Panc1 (cell line): ENCODE measurements at regions not wholly inside any gene's neighbourhood (a gene's known extent, or its start where the extent isn't known, plus 50 kb on each side); places are given as distances from the start of the nearest gene placed in this dataset.

Source experiments
- ATAC-seq: fragments of 200-7000 bp; cut with Tn5 transposase; 2 replicates; pipeline ENCODE4 v1.9.1; 2020; ENCODE audit warnings: mild to moderate bottlenecking, moderate library complexity
- BruUV-seq: library from RNA; stranded (reverse); fragments of 400-500 nt; replicated peaks from 2 replicates; lab custom pipeline; 2021; lab: Mats Ljungman, UMichigan
- CTCF ChIA-PET: fragments of 300-600 bp; sonication (Branson Sonifier 250); formaldehyde crosslinking; loops from one replicate; lab custom pipeline; 2022; ENCODE audit warnings: antibody characterized with exemption; lab: Charles Lee
- POLR2A ChIA-PET: fragments of 300-600 bp; sonication (Branson Sonifier 250); formaldehyde crosslinking; loops from one replicate; lab custom pipeline; 2022; ENCODE audit warnings: antibody characterized with exemption; lab: Charles Lee
- DNase-seq: peaks from one replicate; pipeline ENCODE4 v3.0.0-alpha.2; 2010; ENCODE audit warnings: low read depth, low spot score
- H3K27ac ChIP-seq: 2 replicates; pipeline ENCODE4 v1.5.1; 2011; ENCODE audit warnings: mild to moderate bottlenecking, low read length, inconsistent platforms
- H3K27me3 ChIP-seq: fragments of 200-500 bp; sonication (Bioruptor generic); 2 replicates; pipeline ENCODE4 v1.6.0; 2014; ENCODE audit warnings: low read length, inconsistent platforms; ENCODE audit not compliant: control insufficient read depth, insufficient read depth
- H3K36me3 ChIP-seq: fragments of 200-500 bp; sonication (Bioruptor generic); 2 replicates; pipeline ENCODE4 v1.5.1; 2014; ENCODE audit warnings: inconsistent platforms, mild to moderate bottlenecking, low read length, moderate library complexity; ENCODE audit not compliant: control insufficient read depth, insufficient read depth
- H3K4me1 ChIP-seq: 2 replicates; pipeline ENCODE4 v1.5.1; 2011; ENCODE audit warnings: inconsistent platforms, mild to moderate bottlenecking, low read length, moderate library complexity; ENCODE audit not compliant: control insufficient read depth, insufficient read depth
- H3K4me3 ChIP-seq, 2 experiments: 2 replicates each; pipeline ENCODE4 v1.5.1; 2011 to 2012; ENCODE audit warnings: low read depth in 2 of 2, low read length in 2 of 2, mild to moderate bottlenecking in 2 of 2, inconsistent platforms in 1 of 2, moderate library complexity in 1 of 2
- H3K9me3 ChIP-seq: fragments of 200-500 bp; sonication (Bioruptor generic); 2 replicates; pipeline ENCODE4 v1.5.1; 2014; ENCODE audit warnings: low read depth, mild to moderate bottlenecking, inconsistent platforms, low read length, moderate library complexity; ENCODE audit not compliant: control insufficient read depth, insufficient read depth
- CTCF ChIP-seq: fragments of 450-650 bp; IDR thresholded peaks from 2 replicates; pipeline ENCODE4 v1.5.1; 2017; ENCODE audit warnings: mild to moderate bottlenecking
- POLR2AphosphoS5 ChIP-seq: IDR thresholded peaks from 2 replicates; pipeline ENCODE4 v1.6.1; 2012; ENCODE audit warnings: mild to moderate bottlenecking, low read depth, low read length, moderate library complexity
- REST ChIP-seq, 2 experiments: IDR thresholded peaks; 2 replicates each; pipeline ENCODE4 v1.6.1; 2011 to 2012; ENCODE audit warnings: low read depth in 2 of 2, control low read depth in 1 of 2, low read length in 1 of 2, mild to moderate bottlenecking in 1 of 2, moderate library complexity in 1 of 2; ENCODE audit not compliant: insufficient read depth in 1 of 2
- SIN3A ChIP-seq: IDR thresholded peaks from 2 replicates; pipeline ENCODE4 v1.6.1; 2012; ENCODE audit warnings: low read depth, mild to moderate bottlenecking, low read length, moderate library complexity, borderline replicate concordance; ENCODE audit not compliant: insufficient read depth
- TCF7L2 ChIP-seq: IDR thresholded peaks from 2 replicates; pipeline ENCODE4 v1.6.1; 2011; ENCODE audit warnings: mild to moderate bottlenecking, low read depth, low read length, inconsistent platforms
- in situ Hi-C: cut with HindIII; loops from 2 replicates; pipeline ENCODE4 v1.10.0; 2016; ENCODE audit warnings: low sequenced_read_pairs, low pct_unique_long_range_greater_than_20kb
- intact Hi-C: fragments of 100-400 bp; cut with micrococcal nuclease; formaldehyde crosslinking; loops from one replicate; pipeline ENCODE4 v1.10.0; 2022; ENCODE audit not compliant: unreplicated experiment

DNA sequence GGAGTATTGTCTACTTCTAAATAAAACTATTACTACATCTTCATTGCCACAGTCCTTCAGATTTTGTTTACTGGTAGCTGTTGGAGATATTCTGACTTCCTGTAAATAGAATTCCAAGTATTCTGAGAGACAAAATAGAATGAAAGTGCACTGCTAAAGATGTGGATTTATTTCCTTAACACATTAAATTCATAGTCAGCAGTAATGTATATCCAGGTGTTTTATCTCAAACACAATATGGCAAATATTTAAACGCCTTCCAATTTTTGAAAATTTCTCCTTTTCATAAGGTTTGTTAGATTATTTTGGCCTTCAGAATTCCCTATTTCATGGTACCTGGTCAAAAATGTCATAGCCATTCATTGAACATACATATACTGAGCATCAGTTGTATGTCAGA lies 84.3 kb upstream of the MEI4 start:
- Histone ChIP-seq H3K9me3 (no peaks in the 10 kb centered on the region), H3K4me1 (no peaks in the 10 kb centered on the region), H3K27me3 (no peaks in the 10 kb centered on the region; the same call in 1 of the 2 replicates), H3K4me3 (no peak overlapping the region), H3K36me3 (no peaks in the 10 kb centered on the region), H3K27ac (no peak overlapping the region)
- DNase-seq: no peak
- in situ Hi-C loops: no loop called here
- intact Hi-C loops: no loop called here
- POLR2A ChIA-PET: no interaction called here
- no peak for ATAC-seq
- CTCF ChIA-PET: no interaction called here
- no TSS peak for BruUV-seq
- TF ChIP-seq TCF7L2: no peak
- TF ChIP-seq POLR2AphosphoS5: no peak
- no peak for TF ChIP-seq SIN3A
- no peak for TF ChIP-seq REST (IDR thresholded peaks at IDR 0.05; ENCODE audit: insufficient read depth in 1 of 2, low read depth in 2 of 2, low read length in 1 of 2)
- TF ChIP-seq CTCF: no peak

DNA sequence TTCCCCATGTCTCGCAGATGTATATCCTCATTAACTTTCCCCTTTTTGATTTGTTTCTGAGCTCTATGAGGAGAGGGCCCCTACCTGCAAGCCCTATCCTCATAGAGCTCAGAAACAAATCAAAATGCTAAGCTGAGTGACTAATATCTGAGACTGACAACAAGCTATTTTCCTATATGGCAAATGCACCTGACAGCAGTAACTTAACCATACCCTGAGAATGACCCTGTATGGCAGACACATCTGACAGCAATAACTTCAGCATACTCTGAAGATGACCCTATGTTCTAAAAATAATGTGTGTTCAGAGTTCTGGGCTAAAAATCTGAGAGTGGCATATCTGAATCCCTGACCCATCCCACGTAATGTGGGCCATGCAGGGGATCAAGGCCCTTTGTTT lies 79.0 kb upstream of the MEI4 start:
- Histone ChIP-seq H3K36me3 (no peaks in the 10 kb centered on the region; the same call in 1 of the 2 replicates), H3K27ac (no peak overlapping the region), H3K4me3 (no peak overlapping the region), H3K4me1 (no peaks in the 10 kb centered on the region), H3K27me3 (no peaks in the 10 kb centered on the region; the same call in 1 of the 2 replicates), H3K9me3 (no peaks in the 10 kb centered on the region)
- no TSS peak for BruUV-seq
- in situ Hi-C loops: no loop called here
- DNase-seq (no peak), ATAC-seq (no peak)
- intact Hi-C loops: no loop called here
- no peak for TF ChIP-seq SIN3A
- no peak for TF ChIP-seq REST (IDR thresholded peaks at IDR 0.05; ENCODE audit: insufficient read depth in 1 of 2, low read depth in 2 of 2, low read length in 1 of 2)
- TF ChIP-seq CTCF: no peak
- no peak for TF ChIP-seq TCF7L2
- TF ChIP-seq POLR2AphosphoS5: no peak
- POLR2A ChIA-PET: no interaction called here
- CTCF ChIA-PET: no interaction called here
